ENCODE measurements at regions not wholly inside any gene's neighbourhood (a gene's known extent, or its start where the extent isn't known, plus 50 kb on each side); places are given as distances from the start of the nearest gene placed in this dataset.

- DNase-seq (ENCODE audit: low read depth): no peak
- TF ChIP-seq, protein P1, sequence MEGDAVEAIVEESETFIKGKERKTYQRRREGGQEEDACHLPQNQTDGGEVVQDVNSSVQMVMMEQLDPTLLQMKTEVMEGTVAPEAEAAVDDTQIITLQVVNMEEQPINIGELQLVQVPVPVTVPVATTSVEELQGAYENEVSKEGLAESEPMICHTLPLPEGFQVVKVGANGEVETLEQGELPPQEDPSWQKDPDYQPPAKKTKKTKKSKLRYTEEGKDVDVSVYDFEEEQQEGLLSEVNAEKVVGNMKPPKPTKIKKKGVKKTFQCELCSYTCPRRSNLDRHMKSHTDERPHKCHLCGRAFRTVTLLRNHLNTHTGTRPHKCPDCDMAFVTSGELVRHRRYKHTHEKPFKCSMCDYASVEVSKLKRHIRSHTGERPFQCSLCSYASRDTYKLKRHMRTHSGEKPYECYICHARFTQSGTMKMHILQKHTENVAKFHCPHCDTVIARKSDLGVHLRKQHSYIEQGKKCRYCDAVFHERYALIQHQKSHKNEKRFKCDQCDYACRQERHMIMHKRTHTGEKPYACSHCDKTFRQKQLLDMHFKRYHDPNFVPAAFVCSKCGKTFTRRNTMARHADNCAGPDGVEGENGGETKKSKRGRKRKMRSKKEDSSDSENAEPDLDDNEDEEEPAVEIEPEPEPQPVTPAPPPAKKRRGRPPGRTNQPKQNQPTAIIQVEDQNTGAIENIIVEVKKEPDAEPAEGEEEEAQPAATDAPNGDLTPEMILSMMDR (IDR thresholded peaks at IDR 0.05; ENCODE audit: insufficient read depth, low read depth, low read length, missing control alignments): no peak
- no peak overlapping the region for H3K4me3 ChIP-seq (ENCODE audit: low read length)
These were observed 540.3 kb upstream of the MGMT start for GRCh38 chr10:128926711-128927110.

DNA sequence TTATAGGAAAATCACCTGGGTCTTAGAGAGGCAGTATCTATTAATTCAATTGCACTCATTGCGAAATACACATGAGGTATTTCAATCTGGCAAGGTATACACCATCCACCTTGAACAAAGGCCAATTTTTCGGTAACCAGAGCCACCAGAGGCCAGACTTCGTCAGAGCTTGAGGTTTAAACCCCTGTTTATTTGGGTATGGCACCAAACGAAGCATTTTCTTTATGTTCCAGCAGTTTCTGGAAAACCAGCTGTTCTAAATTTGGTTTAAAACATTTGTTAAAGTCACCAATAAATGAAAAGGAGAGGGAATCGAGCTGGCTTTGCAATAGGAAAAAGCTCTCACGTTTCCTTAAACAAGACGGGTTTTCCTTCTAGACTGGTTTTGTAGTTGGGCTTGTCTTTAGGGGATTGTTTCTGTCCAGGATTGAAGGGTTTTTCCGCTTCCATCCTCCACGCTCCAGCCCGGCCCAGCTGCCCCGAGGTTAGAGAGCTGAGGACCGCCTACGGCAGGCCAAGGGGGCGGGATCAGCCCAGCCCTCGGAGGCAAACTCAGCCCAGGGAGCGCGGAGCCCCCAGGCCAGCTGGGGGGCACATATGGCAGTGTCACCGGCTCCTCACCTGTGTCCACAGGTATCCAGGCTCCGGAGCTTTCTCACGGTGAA is 539.4 kb upstream of the MGMT start:
- TF ChIP-seq, protein P1 (IDR thresholded peaks at IDR 0.05; ENCODE audit: insufficient read depth, low read depth, low read length, missing control alignments): no peak
- no peak overlapping the region for H3K4me3 ChIP-seq (ENCODE audit: low read length)
- no peak for DNase-seq (ENCODE audit: low read depth)

GRCh38 chr10:128928231-128928836 is 538.7 kb upstream of the MGMT start:
- no peak overlapping the region for H3K4me3 ChIP-seq (ENCODE audit: low read length)
- DNase-seq (ENCODE audit: low read depth): no peak
- TF ChIP-seq, protein P1 (IDR thresholded peaks at IDR 0.05; ENCODE audit: insufficient read depth, low read depth, low read length, missing control alignments): no peak

DNA sequence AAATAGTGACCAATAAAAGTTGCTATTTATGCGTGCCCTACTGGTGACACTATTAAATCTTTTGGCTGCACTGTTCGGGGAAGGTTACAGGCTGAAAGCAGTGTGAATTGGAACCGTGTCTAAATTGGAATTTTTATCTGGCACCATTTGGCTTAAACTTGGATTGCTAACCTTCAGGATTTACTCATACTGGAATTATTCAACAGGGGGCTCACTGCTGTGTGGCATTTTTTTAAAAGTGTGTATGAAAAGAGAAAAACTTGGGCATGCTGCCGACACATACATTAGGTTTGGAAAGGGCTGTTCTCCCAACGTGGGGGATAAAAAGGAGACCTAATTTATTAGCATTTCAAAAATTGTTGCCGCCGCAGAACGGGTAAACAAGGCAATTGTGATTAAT is 537.9 kb upstream of the MGMT start:
- no peak overlapping the region for H3K4me3 ChIP-seq (ENCODE audit: low read length)
- TF ChIP-seq, protein P1 (IDR thresholded peaks at IDR 0.05; ENCODE audit: insufficient read depth, low read depth, low read length, missing control alignments): no peak
- no peak for DNase-seq (ENCODE audit: low read depth)

DNA sequence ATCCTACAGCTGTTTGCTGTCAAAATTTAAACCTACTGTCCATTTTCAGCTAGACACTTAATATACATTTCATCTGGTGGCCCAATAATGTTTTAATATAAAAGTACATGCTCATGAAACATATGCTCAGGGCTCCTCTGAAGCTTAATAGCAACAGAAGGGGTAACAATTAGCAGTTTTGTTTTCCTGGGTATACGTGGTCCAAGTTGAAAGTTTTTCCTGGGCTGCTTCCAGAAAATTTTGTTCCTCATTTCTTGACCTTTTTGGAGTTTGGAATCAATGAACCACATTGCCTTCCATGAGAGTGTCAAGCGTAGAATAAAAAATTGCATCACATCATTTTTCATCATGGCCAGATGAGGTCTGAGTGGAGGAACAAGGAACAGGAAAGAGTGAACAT is 537.3 kb upstream of the MGMT start:
- DNase-seq (ENCODE audit: low read depth): no peak
- H3K4me3 ChIP-seq (ENCODE audit: low read length): no peak overlapping the region
- TF ChIP-seq, protein P1 (IDR thresholded peaks at IDR 0.05; ENCODE audit: insufficient read depth, low read depth, low read length, missing control alignments): no peak

GRCh38 chr10:128930515-128930914 is 536.5 kb upstream of the MGMT start:
- TF ChIP-seq, protein P1 (IDR thresholded peaks at IDR 0.05; ENCODE audit: insufficient read depth, low read depth, low read length, missing control alignments): no peak

More at GRCh38 chr10:128930515-128930914, 536.5 kb upstream of the MGMT start:
- no peak for DNase-seq (ENCODE audit: low read depth)
- H3K4me3 ChIP-seq (ENCODE audit: low read length): no peak overlapping the region

Measured in epithelial cell of esophagus (primary cell).